NCI-H2029 (cell line): ENCODE measurements at regions not wholly inside any gene's neighbourhood (a gene's known extent, or its start where the extent isn't known, plus 50 kb on each side); places are given as distances from the start of the nearest gene placed in this dataset.

Source experiments
- DNase-seq: peaks from one replicate; lab custom pipeline; 2025; lab: John Stamatoyannopoulos, UW

DNA sequence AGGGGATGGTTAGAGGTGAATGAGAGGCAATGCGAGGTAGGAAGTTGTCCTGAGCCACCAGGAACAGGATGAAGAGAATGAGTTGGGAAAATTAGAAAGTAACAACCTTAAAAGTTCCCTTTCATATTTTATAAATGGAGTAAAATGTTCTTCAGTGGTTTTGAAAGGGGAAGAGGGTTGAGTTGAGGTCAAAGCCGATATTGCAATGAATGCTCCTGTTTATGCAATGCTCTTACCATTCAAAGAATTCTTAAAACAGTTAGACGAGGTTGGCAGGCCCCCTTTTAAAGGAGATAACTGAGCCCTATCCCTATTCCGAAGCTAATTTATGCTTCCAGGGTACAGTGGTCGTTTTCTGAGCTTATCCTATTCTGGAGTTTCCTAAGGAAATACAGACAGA lies 2110.3 kb upstream of the CELF4 start:
- DNase-seq: no peak

GRCh38 chr18:39675368-39675767 lies 2109.8 kb upstream of the CELF4 start:
- no peak for DNase-seq

DNA sequence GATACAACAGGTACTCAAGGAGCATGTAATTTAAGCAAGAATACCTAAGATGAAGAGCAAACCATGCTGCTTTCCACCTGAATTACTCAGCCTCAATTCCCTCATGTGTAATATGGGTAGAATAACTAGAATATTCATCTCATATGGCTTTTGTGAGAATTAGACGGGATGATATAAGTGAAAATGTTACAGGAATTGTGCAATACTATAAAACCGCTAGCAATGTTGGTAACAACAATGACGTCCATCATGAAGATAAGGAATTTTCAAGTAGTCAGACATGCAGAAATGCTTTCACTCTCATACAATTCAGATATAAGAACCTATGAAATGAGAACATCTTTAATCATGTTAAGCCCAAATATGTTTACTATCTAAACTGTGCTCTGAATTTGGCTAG lies 2106.6 kb upstream of the CELF4 start:
- no peak for DNase-seq

- no peak for DNase-seq
These were observed 2102.3 kb upstream of the CELF4 start for GRCh38 chr18:39667905-39668304.

DNA sequence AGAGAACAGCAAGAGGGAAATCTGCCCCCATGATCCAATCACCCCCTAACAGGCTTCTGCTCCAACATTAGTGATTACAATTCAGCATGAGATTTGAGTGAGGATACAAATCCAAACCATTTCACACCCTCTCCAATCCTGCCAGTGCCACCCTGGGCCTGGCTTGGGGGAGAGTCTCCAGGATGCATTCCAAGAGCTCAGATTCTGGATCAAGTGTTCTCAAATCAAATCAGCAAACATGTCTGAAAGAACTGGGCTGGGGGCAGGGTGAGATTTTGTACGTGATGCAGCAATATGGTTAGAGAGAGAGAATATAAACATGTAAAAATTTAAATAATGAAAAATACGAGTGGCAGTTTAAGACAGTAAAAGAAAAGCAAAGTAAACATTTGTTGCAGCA lies 2100.9 kb upstream of the CELF4 start:
- DNase-seq: no peak

DNA sequence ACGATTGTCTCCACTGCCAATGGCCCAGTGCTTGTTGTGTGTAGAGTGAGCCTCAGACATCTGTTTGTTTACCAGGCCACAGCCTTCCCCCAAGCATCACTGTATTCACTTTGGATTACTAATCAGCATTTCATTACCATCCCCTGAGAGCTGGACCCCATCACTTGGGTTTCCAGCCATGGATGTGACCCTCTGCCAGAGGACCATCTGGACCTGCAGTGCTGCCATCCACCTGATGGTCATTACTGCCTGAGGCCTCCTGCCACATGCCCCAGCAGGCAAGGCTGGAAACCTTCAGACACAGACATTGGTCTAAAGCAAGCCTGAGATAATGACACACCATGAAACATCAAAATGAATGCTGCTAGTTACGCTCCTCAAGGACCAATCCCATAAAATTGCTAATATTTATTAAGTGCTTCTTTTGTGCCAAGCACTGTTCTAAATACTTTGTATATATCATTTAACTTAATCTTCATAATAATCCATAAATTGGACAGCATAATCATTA lies 2096.3 kb upstream of the CELF4 start:
- no peak for DNase-seq

DNA sequence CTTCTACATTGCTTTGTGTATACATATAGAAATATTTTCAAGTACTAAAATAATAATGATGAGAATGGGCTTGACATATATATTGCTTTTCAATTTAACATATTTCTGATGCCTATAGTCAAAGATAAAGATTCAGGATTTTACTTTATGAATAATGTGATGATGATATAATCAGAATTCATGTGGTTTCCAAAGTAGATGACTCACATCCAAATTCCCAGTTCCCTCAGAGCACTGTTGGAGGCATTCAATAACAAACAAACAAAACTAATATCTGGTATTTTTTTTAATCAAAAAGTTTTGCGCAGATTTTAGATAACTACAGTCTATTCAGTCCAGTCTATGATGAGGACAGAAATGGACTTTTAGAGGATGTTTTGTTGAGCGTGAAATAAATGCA lies 2094.5 kb upstream of the CELF4 start:
- DNase-seq: no peak

DNA sequence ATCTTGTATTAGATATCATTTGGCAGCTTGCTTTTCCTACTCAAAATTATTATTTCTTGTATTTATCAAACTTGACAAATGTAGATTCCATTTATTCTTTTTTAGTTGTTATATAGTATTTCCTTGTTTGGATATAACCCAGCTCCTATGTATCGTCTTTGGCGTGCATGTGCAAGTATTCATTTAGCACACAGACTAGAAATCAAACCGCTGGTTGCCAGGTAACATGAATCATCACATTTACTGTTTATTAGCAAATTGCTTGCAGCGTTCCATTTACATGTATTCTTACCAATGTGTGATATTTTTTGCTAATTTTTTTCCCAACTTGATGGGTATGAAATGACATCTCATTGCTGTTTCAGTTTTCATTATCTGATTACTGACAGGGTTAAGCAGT lies 2089.7 kb upstream of the CELF4 start:
- DNase-seq: no peak

- DNase-seq: no peak
These were observed 2087.6 kb upstream of the CELF4 start for GRCh38 chr18:39653221-39653620.

DNA sequence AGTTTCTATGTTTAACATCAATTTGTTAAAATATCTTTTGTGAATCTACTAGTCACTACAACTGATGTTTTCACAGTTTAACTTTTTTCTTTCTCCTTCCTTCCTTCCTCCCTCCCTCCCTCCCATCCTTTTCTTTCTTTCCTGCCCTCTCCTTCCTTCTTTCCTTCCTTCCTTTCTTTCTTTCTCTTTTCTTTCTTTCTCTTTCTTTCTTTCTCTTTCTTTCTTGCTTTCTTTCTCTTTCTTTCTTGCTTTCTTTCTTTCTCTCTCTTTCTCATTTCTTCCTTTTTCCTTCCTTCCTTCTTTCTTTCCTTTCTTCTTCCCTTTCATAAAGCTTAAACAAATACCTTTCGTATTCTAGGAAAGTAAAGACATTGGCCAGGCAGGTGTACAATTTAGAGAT lies 2083.0 kb upstream of the CELF4 start:
- DNase-seq: no peak

- peak; percentile 87 for DNase-seq
These were observed 2082.3 kb upstream of the CELF4 start for GRCh38 chr18:39647627-39648534.

DNA sequence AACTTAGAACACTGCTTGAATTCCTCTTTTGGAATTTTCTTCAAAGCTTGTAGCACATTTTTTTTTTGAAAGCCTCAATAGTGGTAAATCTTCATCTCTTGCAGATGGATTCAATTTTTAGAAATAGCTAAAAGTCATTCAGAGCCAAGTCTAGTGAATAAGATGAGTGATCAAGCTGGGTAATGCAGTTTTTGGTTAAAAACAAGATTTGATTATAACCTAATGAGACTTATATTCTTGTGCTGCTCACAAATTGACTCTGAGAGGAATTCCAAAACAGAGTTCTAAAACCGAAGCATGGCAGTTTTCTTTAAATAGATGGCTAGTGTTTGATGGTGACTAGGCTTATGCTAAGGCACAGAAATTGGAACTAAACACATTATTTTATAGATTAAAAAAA lies 2072.6 kb upstream of the CELF4 start:
- DNase-seq: no peak

DNA sequence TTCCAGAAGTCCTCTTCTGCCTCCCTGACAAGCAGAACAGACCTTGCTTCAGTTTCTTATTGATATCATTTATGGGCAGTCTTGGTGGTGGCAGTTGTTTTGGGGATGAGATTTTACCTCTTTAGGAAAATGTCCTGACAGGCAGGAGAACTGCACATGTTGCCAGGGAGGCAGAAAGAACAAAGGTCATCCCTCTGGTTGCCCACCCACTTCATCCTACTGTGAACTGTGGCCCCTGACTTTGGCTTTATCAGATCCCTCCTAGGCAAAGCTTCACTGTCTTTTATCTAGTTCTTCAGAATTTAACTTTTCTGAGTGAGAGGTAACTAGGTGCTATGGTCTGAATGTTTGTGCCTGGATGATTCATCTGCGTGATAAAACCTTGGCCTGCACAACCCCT lies 2071.3 kb upstream of the CELF4 start:
- DNase-seq: no peak

- DNase-seq: no peak
These were observed 2070.4 kb upstream of the CELF4 start for GRCh38 chr18:39635966-39636365.

DNA sequence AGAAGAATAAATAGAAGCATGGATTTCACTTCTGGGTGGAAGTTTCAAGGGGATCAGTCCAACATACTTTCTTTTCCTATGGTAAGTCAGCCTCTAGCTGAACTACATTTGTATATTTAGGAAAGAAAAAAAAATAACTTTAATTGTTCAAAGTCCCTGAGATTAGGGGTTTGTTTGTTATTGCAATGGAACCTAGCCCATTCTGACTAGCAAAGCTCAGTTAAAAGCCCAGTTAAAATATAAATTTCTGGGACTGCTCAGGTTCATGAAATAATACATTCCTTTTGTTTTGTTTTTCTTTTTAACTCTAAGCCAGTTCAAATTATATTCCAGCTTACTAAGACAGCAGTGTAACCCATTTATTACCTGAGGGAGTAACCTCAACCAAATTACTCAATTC lies 2069.6 kb upstream of the CELF4 start:
- DNase-seq: no peak

- DNase-seq: no peak
These were observed 2062.3 kb upstream of the CELF4 start for GRCh38 chr18:39627936-39628335.

GRCh38 chr18:39624961-39625360 lies 2059.4 kb upstream of the CELF4 start:
- DNase-seq: no peak

DNA sequence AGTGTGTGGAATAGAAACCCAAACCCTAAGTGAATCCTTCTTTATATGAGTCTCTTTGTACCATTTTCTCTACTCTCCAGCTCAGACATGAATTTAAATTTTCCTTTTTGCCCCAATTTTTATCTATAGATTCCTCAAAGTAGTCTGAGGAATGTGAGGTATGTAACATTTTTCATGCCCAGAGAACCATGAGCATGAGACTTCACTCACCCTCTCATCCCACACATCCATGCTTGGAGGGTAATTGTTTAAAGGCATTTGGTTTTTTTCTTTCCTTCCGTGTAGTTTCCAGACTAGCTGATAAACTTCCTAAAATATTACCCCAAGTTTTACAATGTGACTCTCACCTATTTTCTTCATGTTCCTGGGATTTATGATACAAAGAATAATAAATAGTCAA lies 2056.8 kb upstream of the CELF4 start:
- no peak for DNase-seq

- no peak for DNase-seq
These were observed 2055.1 kb upstream of the CELF4 start for GRCh38 chr18:39620551-39621168.

GRCh38 chr18:39618265-39619003 lies 2052.8 kb upstream of the CELF4 start:
- DNase-seq: no peak

- DNase-seq: no peak
These were observed 2045.9 kb upstream of the CELF4 start for GRCh38 chr18:39611381-39612100.

- no peak for DNase-seq
These were observed 2041.4 kb upstream of the CELF4 start for GRCh38 chr18:39607034-39607433.
